ENCODE measurements at regions not wholly inside any gene's neighbourhood (a gene's known extent, or its start where the extent isn't known, plus 50 kb on each side); places are given as distances from the start of the nearest gene placed in this dataset.

DNA sequence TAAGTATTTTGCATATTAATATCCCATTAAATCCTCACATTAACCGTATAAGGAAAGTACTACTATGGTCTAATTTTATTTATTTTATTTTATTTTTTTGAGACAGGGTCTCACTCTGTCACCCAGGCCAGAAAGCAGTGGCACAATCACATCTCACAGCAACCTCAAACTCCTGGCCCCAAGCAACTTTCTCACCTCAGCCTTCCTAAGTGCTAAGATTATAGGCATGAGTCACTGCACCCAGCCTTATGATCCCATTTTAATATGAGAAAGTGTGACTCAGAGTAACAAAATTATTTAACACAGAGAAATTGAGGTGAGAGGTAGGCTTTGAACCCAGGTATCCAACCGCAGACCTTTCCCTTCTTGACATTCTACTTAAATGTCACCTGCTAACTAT lies 330.0 kb upstream of the POU3F3 start:
- TF ChIP-seq CTCF (IDR thresholded peaks at IDR 0.05): no peak
- TF ChIP-seq POLR2AphosphoS5 (IDR thresholded peaks at IDR 0.05): no peak
- no peak for TF ChIP-seq POLR2A (IDR thresholded peaks at IDR 0.05)
